ENCODE measurements at regions not wholly inside any gene's neighbourhood (a gene's known extent, or its start where the extent isn't known, plus 50 kb on each side); places are given as distances from the start of the nearest gene placed in this dataset.

DNA sequence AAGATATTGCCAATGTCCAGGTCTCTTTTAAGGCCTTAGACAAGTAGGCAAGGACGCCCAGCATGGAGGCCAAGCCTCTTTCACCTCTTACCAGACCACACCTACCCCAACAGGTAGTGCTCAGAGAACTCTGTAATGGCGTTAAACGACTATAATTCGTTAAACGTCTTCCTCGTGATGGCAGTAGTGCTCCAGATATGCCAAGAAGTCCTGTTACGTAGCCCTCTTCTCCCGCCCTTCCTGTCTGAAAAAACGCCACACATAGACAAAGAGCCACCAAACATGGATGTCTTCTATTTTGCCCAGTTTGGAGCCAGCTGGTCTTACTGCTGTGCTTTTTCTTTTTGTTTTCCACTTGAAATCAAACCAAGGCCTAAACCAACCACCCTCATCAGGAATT, 190.7 kb downstream of the OR13H1 start:
- 54 to 98% methylated on average over 9 of the region's 9 CpGs for WGBS, 2 donors

DNA sequence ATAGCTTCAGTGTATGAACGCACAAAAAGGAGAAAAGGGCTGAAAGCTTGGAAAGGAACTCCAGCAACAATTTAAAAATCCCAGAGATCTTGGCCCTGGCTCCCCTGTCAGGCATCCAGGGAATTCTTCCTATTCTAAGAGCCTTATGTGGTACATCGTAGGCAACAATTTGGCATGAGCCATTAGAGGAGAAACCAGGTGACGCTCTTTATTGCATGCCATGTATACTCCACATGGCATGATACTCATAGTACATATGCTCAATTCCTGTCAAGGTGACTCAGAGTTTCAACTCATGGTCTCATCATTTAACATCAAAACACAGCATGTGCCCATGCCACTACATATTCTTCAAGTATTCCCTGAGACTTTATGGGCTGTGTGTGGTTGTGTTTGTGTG, 191.3 kb downstream of the OR13H1 start:
- Histone ChIP-seq H3K27me3 (no peaks in the 10 kb centered on the region), H3K4me3 (peak overlapping the region in 1 of 4 donors; percentile 7), H3K27ac (peak overlapping the region in 1 of 4 donors; percentile 69), H3K9me3 (peaks cover 0 to 6% (median 0%) of the 10 kb centered on the region in 4 donors), H3K36me3 (no peaks in the 10 kb centered on the region), H3K4me1 (no peaks in the 10 kb centered on the region)
- TF ChIP-seq EP300 (IDR thresholded peaks at IDR 0.05) (no peak), POLR2A (IDR thresholded peaks at IDR 0.05) (no peak)
- TF ChIP-seq, protein P1, sequence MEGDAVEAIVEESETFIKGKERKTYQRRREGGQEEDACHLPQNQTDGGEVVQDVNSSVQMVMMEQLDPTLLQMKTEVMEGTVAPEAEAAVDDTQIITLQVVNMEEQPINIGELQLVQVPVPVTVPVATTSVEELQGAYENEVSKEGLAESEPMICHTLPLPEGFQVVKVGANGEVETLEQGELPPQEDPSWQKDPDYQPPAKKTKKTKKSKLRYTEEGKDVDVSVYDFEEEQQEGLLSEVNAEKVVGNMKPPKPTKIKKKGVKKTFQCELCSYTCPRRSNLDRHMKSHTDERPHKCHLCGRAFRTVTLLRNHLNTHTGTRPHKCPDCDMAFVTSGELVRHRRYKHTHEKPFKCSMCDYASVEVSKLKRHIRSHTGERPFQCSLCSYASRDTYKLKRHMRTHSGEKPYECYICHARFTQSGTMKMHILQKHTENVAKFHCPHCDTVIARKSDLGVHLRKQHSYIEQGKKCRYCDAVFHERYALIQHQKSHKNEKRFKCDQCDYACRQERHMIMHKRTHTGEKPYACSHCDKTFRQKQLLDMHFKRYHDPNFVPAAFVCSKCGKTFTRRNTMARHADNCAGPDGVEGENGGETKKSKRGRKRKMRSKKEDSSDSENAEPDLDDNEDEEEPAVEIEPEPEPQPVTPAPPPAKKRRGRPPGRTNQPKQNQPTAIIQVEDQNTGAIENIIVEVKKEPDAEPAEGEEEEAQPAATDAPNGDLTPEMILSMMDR (IDR thresholded peaks at IDR 0.05) = no peak
- 63 to 94% methylated on average over 3 of the region's 3 CpGs for WGBS, 2 donors
- DNase-seq (ENCODE audit: low spot score in 2 of 2) = no peak

More for the DNA sequence above, 190.7 kb downstream of the OR13H1 start:
- Histone ChIP-seq H3K27ac (peak overlapping the region in 1 of 4 donors; percentile 69), H3K4me1 (no peaks in the 10 kb centered on the region), H3K36me3 (no peaks in the 10 kb centered on the region), H3K27me3 (no peaks in the 10 kb centered on the region), H3K9me3 (peaks cover 0 to 1% (median 0%) of the 10 kb centered on the region in 4 donors), H3K4me3 (peak overlapping the region in 1 of 4 donors; percentile 7)
- DNase-seq (ENCODE audit: low spot score in 2 of 2) = no peak
- TF ChIP-seq, protein P1 (IDR thresholded peaks at IDR 0.05) = peak in 4 of 5 experiments; percentile 11 to 60 (median 37)
- no peak for TF ChIP-seq POLR2A (IDR thresholded peaks at IDR 0.05)
- peak in 1 of 2 donors; percentile 24 for TF ChIP-seq EP300 (IDR thresholded peaks at IDR 0.05)

DNA sequence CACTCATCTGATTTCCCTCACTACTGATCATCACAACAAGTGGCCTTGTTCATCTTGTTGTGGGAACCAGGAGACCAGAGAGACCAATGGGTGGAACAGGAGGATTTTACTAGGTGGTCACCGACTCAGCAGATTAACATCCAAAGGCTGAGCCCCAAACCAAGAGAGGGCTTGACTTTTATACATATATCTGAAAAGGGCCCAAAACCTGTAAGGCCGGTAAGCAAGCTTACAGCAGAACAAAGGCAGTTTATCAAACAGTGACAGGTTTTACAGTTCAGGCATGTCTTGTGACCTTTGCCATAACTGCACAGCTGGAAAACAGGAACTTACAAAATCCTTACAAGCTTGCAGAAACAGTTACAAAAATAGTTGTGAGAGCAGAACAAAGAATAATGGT, 195.9 kb downstream of the OR13H1 start:
- H3K27me3 ChIP-seq = no peaks in the 10 kb centered on the region
- H3K4me1 ChIP-seq = no peaks in the 10 kb centered on the region

DNA sequence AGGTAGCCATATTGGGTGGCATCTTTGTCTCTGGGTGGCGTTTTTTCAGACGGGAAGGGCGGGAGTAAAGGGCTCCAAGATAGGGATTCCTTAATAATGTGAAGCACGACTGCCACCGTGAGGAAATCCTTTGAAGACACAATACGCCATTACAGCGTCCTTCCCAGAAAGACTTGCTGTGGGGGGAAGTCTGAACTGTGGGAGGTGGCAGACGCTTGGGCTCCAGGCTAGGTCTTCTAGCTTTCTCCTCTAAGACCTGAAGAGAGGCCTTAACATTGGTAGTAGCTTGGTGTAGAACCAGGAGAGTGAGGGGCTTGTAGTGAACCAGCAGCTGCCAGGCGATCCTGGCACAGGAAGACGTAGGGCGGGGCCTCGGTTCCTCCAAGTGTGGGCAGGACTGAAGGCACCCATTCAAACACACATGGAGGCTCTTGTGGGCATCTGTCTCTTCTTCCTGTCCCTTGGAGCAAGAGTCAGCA, 197.3 kb downstream of the OR13H1 start:
- 51 to 100% methylated on average over 12 of the region's 12 CpGs for WGBS, 2 donors
- no peaks in the 10 kb centered on the region for H3K36me3 ChIP-seq
- TF ChIP-seq, protein P1 (IDR thresholded peaks at IDR 0.05) = peak in 3 of 5 experiments; percentile 28 to 65 (median 29)
- TF ChIP-seq POLR2A (IDR thresholded peaks at IDR 0.05) = no peak
- peak in 1 of 2 donors; percentile 7 for TF ChIP-seq EP300 (IDR thresholded peaks at IDR 0.05)
- no peak for DNase-seq (ENCODE audit: low spot score in 2 of 2)
- no peaks in the 10 kb centered on the region for H3K4me1 ChIP-seq
- no peaks in the 10 kb centered on the region for H3K27me3 ChIP-seq
- peak overlapping the region in 2 of 4 donors; percentile 20 to 33 for H3K4me3 ChIP-seq
- H3K27ac ChIP-seq = peak overlapping the region in 2 of 4 donors; percentile 76 to 83
- peaks cover 0 to 11% (median 0%) of the 10 kb centered on the region in 4 donors for H3K9me3 ChIP-seq

More for the DNA sequence above, 195.9 kb downstream of the OR13H1 start:
- peaks cover 0 to 11% (median 0%) of the 10 kb centered on the region in 4 donors for H3K9me3 ChIP-seq
- no peak overlapping the region for H3K4me3 ChIP-seq
- H3K36me3 ChIP-seq = no peaks in the 10 kb centered on the region
- TF ChIP-seq, protein P1 (IDR thresholded peaks at IDR 0.05) = no peak
- TF ChIP-seq POLR2A (IDR thresholded peaks at IDR 0.05) (no peak), EP300 (IDR thresholded peaks at IDR 0.05) (no peak)
- WGBS, 2 donors = 71 to 89% methylated on average over 2 of the region's 2 CpGs
- no peak overlapping the region for H3K27ac ChIP-seq
- DNase-seq (ENCODE audit: low spot score in 2 of 2) = no peak

DNA sequence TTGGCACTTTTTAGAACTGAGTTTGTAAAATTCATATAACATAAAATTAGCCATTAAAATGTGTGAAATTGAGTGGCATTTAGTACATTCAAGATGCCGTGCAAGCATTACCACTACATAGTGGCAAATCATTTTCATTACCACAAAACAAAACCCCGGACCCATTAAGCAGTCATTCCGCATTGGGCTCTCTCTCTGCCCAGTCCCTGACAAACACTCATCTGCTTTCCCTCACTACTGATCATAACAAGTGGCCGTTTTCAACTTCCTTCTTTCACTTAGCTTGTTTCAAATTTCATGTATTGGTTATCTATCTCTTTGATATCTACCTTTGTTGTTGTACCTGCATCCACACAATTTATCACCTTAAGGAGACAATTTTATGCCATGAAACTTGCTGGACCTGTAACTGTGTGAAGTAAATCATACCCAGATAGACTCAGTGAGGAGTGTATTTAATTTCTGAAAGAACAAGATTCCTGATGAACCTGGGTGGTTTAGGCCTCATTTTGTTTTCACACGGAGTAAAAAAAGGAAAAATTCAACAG, 202.1 kb downstream of the OR13H1 start:
- Histone ChIP-seq H3K9me3 (no peaks in the 10 kb centered on the region), H3K36me3 (peaks cover 0 to 9% (median 0%) of the 10 kb centered on the region in 3 donors), H3K4me3 (no peak overlapping the region), H3K27ac (no peak overlapping the region), H3K4me1 (no peaks in the 10 kb centered on the region), H3K27me3 (no peaks in the 10 kb centered on the region)
- WGBS, 2 donors = 55 to 88% methylated on average over 5 of the region's 5 CpGs
- TF ChIP-seq EP300 (IDR thresholded peaks at IDR 0.05) = no peak
- TF ChIP-seq, protein P1 (IDR thresholded peaks at IDR 0.05) = no peak
- TF ChIP-seq POLR2A (IDR thresholded peaks at IDR 0.05) = no peak
- no peak for DNase-seq (ENCODE audit: low spot score in 2 of 2)
